ENCODE measurements at regions not wholly inside any gene's neighbourhood (a gene's known extent, or its start where the extent isn't known, plus 50 kb on each side); places are given as distances from the start of the nearest gene placed in this dataset.

GRCh38 chr13:31963631-31964030 lies 67.9 kb upstream of the FRY start:
- no peaks in the 10 kb centered on the region for H3K36me3 ChIP-seq
- H3K27ac ChIP-seq: no peak overlapping the region
- DNase-seq: no peak
- H3K9me3 ChIP-seq: peaks cover 0 to 4% (median 0%) of the 10 kb centered on the region in 4 donors
- peaks cover 16 to 31% (median 19%) of the 10 kb centered on the region in 4 donors for H3K4me1 ChIP-seq
- 82 to 98% (median 97%) methylated on average over 1 of the region's 1 CpG for WGBS, 5 donors
- intact Hi-C loops (cut with DNase I; ENCODE audit: low total_unique reads): no loop called here
- TF ChIP-seq POLR2A (IDR thresholded peaks at IDR 0.05) (no peak), EP300 (IDR thresholded peaks at IDR 0.05) (no peak), POLR2AphosphoS5 (IDR thresholded peaks at IDR 0.05) (no peak), CTCF (IDR thresholded peaks at IDR 0.05) (no peak)
- H3K4me3 ChIP-seq: no peak overlapping the region
- H3K27me3 ChIP-seq: no peaks in the 10 kb centered on the region

GRCh38 chr13:31964168-31964567 lies 67.4 kb upstream of the FRY start:
- TF ChIP-seq POLR2A (IDR thresholded peaks at IDR 0.05) (no peak), EP300 (IDR thresholded peaks at IDR 0.05) (no peak), POLR2AphosphoS5 (IDR thresholded peaks at IDR 0.05) (no peak), CTCF (IDR thresholded peaks at IDR 0.05) (no peak)
- no peak overlapping the region for H3K4me3 ChIP-seq
- peaks cover 17 to 32% (median 20%) of the 10 kb centered on the region in 4 donors for H3K4me1 ChIP-seq
- H3K36me3 ChIP-seq: no peaks in the 10 kb centered on the region
- no peaks in the 10 kb centered on the region for H3K27me3 ChIP-seq
- H3K9me3 ChIP-seq: peaks cover 0 to 4% (median 0%) of the 10 kb centered on the region in 4 donors
- 34 to 63% (median 46%) methylated on average over 2 of the region's 2 CpGs for WGBS, 5 donors
- DNase-seq: no peak
- intact Hi-C loops (cut with DNase I; ENCODE audit: low total_unique reads): no loop called here
- H3K27ac ChIP-seq: no peak overlapping the region

- Histone ChIP-seq H3K27me3 (no peaks in the 10 kb centered on the region), H3K9me3 (peaks cover 0 to 4% (median 0%) of the 10 kb centered on the region in 4 donors), H3K4me3 (no peak overlapping the region), H3K27ac (peak overlapping the region in 2 of 5 donors; percentile 19 to 60), H3K4me1 (peaks cover 17 to 32% (median 20%) of the 10 kb centered on the region in 4 donors), H3K36me3 (no peaks in the 10 kb centered on the region)
- WGBS, 5 donors: 9 to 18% (median 12%) methylated on average over 3 of the region's 3 CpGs
- DNase-seq: peak in 1 of 2 donors; percentile 83
- intact Hi-C loops (cut with DNase I; ENCODE audit: low total_unique reads): no loop called here
- no peak for TF ChIP-seq POLR2A (IDR thresholded peaks at IDR 0.05)
- TF ChIP-seq POLR2AphosphoS5 (IDR thresholded peaks at IDR 0.05): no peak
- TF ChIP-seq CTCF (IDR thresholded peaks at IDR 0.05): no peak
- TF ChIP-seq EP300 (IDR thresholded peaks at IDR 0.05): no peak
These were observed 66.1 kb upstream of the FRY start for GRCh38 chr13:31965361-31966066.

GRCh38 chr13:31967155-31967554 lies 64.4 kb upstream of the FRY start:
- TF ChIP-seq POLR2AphosphoS5 (IDR thresholded peaks at IDR 0.05): no peak
- peak in 1 of 7 experiments; percentile 6 for TF ChIP-seq CTCF (IDR thresholded peaks at IDR 0.05)
- intact Hi-C loops (cut with DNase I; ENCODE audit: low total_unique reads): no loop called here
- Histone ChIP-seq H3K27me3 (no peaks in the 10 kb centered on the region), H3K9me3 (peaks cover 0 to 4% (median 0%) of the 10 kb centered on the region in 4 donors), H3K36me3 (no peaks in the 10 kb centered on the region), H3K4me1 (peaks cover 17 to 32% (median 20%) of the 10 kb centered on the region in 4 donors), H3K4me3 (no peak overlapping the region), H3K27ac (no peak overlapping the region)
- 64 to 88% (median 85%) methylated on average over 1 of the region's 1 CpG for WGBS, 5 donors
- no peak for DNase-seq

Data from stomach (tissue), 8 donors.